ENCODE measurements at regions not wholly inside any gene's neighbourhood (a gene's known extent, or its start where the extent isn't known, plus 50 kb on each side); places are given as distances from the start of the nearest gene placed in this dataset.
A peak's percentile ranks its signal among the peaks of the same experiment; 100 is the strongest.
"Not testable (repeated sequence)": the region's sequence is repeated elsewhere in the genome, so short reads cannot be mapped to it uniquely, and the experiment has no call there.

DNA sequence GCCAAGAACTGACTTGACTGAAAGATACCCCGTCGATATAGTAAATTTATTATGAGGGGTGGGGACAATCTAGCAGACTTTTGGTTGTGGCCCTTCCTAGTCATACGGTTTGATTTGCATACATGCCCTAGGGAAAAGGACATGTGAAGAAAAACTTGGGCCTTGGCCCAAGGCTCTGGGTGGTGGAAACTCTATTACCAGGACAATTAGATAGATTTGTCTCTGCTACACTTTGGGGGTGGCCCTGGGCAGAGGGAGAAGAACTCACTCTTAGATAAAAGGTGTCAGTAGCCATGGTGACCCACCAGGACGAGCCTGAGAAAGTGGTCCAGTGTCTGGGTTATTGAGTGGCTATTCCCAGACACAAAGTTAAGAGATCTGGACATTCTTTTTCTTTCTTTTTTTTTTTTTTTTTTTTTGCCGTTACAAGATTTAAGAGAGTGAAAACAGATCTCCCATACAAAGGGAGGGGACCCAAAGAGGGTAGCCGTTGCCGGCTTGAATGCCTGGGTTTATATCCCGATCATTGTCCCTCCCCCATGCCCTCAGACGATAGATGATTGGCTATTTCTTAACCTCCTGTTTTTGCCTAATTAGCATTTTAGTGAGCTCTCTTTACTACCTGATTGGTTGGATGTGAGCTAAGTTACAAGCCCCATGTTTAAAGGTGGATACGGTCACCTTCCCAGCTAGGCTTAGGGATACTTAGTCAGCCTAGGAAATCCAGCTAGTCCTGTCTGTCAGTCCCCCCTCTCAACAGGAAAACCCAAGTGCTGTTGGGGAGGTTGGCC is 96.4 kb upstream of the SMAD3 start:
- no peak for DNase-seq

DNA sequence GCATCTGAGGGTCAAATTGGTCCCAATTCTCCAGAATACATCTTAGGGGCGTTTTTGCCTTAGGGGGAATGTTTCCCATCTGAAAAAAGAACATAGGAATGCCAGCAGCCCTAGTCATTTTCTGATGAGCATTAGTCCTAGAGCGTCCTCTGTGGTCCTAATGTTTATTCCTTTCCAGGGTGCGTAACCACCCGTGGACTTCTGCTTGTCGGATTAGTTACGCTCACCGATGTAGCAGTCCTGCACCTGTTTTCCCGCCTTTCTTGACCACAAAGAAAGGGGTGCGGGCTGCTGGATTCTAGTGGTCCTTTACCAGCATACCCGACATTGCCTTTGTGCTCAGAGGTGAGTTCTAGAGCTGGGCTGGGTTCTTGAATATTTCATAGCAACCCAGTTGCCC is 91.3 kb upstream of the SMAD3 start:
- DNase-seq, result not testable (repeated sequence)

DNA sequence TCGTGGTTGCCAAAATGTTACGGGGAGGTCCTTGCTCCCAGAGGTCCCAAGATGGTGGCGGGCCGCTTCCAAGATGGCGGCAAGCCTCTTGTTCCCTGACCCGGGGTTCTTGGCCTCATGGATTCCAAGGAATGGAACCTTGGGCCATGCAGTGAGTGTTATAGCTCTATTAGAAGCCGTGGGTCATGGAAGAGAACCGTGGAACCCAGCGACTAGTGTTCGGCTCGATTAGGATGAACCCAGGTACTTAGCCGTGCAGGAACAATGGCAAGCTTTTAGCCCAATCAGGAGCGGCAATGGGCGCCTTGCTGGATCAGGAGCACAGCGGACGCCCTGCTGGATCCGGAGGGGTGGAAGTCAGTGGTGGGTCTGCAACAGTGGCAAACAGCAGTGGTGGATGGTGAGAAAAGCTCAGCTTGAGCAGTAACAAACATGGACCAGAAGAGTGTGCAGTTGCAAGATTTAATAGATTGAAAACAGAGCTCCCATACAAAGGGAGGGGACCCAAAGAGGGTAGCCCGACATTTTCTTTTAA is 89.2 kb upstream of the SMAD3 start:
- not testable (repeated sequence) for DNase-seq

DNA sequence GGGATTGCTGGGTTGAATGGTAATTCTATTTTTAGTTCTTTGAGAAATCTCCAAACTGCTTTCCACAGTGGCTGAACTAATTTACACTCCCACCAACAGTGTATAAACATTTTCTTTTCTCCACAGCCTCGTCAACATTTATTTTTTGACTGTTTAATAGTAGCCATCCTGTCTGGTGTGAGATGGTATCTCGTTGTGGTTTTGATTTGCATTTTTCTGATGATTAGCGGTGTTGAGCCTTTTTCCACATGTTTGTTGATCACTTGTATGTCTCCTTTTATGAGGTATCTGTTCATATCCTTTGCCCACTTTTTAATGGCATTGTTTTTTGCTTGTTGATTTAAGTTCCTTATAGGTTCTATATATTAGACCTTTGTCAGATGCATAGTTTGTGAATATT is 85.1 kb upstream of the SMAD3 start:
- DNase-seq, result not testable (repeated sequence)

DNA sequence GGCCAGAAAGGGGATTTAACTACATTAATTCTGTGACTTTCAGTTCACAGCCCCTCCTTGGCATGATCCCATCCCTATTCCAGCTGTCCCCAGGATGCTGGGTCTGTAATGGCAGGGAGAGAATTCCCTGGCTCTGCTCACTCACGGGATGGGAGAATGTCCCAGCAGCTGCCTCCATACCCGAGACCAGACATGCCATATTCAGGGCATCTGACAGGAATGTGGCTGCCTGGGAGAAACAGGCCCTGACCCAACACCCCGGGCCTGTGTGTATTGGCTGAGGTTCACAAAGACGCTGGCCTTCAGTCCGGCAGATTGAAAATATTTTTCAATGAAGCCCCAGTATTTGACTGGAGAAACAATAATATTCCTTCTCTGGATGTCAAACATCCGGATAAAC is 83.6 kb upstream of the SMAD3 start:
- no peak for DNase-seq

DNA sequence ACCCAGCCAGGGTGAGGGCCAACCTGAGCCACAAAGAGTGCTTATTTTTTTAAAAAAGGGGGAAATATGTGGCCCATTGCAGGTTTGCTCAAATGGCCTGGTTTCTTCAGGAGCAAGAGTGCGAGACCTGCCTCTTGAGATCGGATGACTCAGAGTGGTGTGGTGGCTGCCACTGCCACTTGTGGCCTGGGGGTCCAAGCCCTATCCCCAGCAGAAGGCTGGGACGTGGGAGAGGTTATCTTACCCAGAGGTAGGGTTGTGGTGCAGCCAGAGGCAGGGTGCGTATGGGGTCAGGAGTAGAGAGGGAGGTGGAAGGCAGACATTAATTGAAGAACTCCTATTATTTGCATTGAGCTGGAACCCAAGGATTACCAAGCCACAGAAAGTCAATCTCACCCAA is 83.2 kb upstream of the SMAD3 start:
- DNase-seq, result no peak

DNA sequence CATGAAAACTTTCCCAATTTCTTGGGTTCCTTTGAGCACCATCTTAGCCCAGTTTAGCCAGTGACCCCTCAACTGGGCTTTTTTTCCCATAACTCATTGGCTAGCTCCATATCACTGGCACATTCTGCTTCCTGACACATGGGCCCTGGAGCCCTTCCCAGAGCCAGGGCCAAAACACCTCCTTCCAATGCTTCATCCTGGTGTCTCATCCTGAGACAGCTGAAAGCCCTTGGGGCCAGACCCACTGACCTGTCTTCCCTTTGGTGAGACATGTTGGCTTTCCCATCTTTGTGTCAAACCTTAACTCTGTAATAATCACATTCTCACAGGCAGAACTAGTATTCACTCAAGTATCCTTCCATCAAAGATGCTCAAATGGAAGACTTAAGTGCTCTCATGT is 82.6 kb upstream of the SMAD3 start:
- DNase-seq, result no peak

DNA sequence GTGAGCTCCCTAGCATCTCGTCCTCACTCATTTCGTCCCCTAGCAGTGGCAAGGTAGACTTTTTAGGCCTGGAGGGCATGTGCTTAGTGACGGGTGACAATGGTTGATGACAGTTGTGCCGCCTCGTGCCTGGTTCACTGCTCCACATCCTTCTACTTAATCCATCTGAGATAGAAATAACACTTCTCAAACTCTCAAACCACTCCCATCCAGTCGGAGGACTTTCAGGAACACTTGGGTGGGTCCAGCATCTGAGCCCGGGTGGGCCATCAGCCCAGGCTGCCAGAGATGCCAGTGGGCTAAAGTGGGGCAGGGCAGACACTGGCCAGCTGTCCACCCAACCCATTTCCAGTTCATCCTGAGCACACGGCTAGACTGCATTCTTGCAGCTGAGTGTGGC is 79.7 kb upstream of the SMAD3 start:
- no peak for DNase-seq

DNA sequence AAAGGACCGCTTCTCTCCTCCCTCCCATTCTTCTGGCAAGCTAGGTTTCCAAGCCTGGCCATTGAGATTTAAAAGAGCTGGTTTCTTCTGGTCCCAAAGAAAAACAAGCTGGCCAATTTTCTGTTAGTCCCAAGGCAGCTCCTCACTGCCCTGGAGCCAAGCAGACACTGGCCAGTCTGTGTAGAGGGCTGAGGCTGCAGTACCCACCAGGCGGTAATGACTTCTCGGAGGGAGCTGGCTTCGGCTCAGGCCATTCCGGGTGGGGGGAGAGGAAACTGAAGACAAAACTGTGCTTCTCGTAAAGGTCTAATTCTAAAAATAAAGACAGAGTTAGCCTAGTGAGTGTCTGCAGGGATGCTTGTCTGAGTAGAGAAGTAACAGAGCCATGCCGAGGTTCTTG is 78.5 kb upstream of the SMAD3 start:
- DNase-seq, result no peak

DNA sequence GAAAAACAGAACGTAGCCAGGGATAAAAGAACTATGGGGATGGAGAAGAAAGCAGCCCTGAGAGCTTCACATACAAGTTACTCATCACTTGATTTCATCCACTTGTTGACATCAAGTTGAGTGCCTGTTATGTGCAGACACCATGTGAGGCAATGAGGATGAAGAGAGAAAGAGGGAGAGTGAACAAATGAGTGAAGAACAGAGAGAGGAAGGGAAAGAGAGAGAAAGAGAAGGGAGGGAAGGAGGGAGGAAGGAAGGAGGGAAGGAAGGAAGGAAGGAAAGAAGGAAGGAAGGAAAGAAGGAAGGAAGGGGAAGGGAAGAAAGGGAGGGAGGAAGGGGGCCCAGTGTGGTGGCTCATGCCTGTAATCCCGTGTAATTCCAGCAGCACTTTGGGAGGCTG is 72.3 kb upstream of the SMAD3 start:
- no peak for DNase-seq

DNA sequence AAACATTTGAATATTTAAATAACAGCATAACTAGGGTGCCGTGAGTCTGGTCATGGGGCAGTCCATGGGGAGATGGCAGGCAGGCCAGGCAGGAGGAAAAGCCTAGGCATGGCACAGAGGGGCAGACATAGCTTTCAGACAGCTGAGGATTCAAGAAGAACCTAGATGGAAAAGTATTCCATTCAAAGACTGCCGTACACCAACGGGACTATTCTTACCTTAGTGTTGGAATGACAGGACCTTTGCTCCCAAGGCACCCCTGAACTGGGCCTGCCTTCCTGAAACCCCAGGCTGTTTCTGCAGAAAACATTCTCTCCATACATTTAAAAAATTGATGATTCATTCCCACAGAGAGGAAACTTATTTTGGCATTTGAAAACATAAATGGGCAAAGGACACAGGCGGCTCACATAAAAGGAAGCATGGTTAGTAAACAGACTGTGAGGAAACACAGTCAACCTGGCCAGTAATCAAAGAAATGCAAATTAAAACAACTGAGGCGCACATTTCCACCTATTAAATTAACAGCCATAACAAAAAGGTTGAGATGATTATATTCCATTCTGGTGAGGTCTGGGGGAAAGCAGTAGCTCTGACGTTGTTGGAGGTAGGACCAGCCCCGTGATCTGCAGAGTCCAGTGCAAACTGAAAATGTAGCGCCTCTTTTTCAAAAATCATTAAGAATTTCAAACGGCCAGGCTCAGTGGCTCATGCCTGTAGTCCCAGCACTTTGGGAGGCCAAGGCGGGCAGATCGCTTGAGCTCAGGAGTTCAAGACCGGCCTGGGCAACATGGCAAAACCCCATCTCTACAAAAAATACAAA is 71.3 kb upstream of the SMAD3 start:
- DNase-seq, result no peak

DNA sequence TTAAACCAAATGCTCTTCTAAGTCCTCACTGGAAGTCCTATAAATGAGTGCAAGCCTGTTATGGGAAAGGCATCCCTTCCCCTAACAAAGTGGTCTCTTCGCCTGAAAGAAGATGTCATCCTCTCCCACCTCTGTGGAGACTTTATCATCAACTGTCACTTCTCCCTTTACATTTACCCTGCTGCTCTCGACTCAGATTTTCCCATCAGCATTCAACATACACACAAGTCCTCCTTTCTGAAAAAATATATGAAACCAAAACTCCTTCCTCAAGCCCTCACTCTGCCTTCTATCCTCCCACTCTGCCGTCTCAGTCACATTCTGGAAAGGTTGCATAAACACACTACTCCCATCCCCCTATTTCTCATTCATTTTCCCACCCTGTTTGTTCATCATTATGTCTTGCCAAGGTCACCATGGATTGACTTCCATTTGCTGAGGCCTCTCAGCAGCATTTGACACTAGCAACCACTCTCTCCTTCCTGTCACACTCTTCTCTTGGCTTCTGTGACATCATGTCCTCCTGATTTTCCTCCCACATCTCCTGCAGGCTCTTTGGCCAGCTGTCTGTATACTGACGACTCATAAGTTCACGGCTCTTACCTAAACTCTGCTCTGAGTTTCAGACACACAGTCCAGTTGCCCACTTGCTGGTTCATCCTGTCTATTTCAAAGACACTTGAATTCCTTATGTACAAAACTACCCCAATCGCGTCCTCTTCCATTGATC is 70.3 kb upstream of the SMAD3 start:
- DNase-seq, result peak; percentile 72

DNA sequence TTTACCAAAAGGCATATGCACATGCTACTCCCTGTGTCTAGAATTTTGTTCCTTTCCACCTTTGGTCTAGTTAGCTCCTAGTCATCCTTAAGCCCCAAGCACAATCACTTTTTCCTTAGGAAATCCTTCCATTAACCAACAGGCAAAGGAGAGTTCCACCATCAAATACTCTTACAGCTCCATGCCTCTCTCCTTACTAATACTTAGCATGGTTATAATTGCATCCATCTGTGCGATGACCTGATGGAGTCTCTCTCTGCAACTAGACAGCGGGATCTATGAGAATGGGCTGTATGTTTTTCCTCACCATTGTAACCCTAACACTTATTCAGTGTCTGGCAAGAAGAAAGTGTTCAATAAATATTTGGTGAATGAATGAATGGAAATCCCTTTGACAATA is 69.3 kb upstream of the SMAD3 start:
- DNase-seq, result peak; percentile 37

DNA sequence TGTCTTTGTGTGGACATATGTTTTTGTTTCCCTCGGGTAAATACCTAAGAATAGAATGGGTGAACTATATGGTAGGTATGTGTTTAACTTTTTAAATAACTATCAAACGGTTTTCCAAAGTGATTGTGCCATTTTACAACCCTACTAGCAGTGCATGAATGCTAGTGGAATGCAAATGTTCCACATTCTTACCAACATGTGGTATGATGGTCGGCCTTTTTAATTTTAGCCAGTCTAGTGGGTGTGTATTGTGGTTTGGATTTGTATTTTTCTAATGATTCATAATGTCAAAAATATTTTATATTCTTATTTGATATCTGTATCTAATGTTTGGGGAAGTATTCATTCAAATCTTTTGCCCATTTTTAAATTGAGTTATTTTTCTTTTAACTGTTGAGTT is 68.2 kb upstream of the SMAD3 start:
- peak; percentile 91 for DNase-seq

DNA sequence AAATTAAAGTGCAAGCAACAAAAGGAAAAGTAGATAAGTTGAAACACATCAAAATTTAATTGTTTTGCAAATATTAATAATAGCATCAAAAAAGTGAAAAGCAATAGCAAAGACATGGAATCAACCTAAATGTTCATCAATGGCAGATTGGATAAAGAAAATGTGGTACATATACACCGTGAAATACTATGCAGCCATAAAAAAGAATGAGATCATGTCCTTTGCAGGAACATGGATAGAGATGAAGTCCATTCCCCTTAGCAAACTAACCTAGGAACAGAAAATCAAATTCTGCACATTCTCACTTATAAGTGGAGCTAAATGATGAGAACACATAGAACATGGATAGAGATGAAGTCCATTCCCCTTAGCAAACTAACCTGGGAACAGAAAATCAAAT is 67.2 kb upstream of the SMAD3 start:
- not testable (repeated sequence) for DNase-seq

DNA sequence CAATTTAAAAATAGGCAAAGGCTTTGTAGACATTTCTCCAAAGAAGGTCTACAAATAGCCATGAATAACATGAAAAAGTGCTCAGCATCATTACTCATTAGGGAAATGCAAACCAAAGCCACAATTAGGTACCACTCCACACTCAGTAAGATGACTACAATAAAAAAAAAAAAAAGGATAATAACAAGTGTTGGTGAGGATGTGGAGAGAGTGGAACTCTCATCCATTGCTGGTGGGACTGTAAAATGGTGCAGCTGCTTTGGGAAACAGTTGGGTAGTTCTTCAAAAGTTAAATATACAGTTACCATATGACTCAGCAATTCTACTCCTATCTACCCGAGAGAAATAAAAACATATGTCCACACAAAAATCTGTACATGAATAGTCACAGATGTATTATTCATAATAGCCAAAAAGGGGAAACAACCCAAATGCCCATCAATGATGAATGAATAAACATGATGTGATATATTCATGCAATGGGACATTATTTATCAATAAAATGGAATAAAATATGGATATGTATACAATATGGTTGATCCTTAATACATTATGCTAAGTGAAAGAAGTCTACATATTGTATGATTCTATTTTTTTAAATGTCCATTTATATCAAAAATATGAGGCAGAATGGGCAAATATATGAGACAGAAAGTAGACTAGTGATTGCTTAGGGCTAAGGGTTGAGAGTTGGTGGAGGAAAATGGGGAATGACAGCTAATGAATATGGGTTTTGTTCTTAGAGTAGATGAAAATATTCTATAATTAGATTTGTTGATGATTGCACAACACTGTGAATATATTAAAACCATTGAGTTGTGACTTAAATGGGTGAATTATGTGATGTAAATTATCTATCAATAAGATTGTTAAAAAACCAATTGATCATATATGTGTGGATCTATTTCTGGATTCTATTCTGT is 66.1 kb upstream of the SMAD3 start:
- no peak for DNase-seq

DNA sequence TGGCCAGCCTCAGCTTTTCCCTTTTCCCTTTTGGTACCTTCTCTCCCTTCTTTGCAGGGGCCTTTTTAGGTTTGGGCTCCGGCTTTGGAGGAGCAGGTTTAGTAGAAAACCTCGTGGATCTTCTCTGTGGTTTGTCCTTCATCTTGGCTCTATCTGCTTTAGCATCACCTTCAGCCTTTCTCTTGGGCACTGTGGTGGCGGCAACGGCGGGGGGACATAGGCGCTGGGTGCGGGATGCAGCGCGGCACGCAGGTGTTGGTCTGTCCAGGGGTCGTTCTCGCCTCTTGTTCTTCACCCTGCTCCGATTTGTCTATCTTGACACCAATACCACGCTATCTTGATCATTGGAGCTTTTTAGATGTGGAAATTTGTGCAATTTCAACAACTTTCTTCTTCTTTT is 64.5 kb upstream of the SMAD3 start:
- DNase-seq, result no peak

DNA sequence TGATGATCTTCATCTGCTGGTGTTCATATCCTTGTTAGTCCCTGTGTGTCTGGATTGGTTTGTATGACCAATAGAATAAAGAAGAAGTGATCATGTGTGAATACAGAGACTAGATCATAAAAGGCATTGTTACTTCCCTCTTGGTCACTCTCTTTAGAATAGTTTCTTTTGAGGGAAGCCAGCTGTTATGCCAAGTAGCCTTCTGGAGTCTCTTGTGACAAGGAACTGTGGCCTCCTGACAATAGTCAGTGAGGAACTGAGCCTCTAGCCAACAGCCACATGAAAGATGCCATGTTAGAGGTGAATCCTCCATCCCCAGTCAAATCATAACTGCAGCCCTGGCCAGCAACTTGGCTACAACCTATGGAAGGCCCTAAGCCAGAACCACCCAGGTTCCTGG is 63.0 kb upstream of the SMAD3 start:
- DNase-seq, result no peak

DNA sequence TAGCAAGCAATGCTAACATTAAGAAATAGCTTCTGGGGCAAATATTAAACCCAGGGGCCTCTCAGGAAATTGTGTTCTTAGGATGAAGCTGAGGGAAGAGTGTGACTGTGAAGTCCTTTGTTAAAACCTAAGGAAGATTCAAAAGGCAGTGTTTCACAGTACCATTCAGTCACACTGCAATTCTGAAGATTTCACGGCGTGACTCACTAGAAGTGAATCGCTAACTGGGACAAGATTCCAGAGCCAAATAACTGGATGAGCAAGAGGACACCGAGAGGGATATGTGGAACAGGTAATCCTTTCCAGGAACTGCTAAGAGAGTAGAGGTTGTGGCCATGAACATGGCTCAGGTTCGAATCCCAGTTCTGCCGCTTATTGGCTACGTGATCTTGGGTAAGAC is 61.8 kb upstream of the SMAD3 start:
- peak; percentile 60 for DNase-seq

DNA sequence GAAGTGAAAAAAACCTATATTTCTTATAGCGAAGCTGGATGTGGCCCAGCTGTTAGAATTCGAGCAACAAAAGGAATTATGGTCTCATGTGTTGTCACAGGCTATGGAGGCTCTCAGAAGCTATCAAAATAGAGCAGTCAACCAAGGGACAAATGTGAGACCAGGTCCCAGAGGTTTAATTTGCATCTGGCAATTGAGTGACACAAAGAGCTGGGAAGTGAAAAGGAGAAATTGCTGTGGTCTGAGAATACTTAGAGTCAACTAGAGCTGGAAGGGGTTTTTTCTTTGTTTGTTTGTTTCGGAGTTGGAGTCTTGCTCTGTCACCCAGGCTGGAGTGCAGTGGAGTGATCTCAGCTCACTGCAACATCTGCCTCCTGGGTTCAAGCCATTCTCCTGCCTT is 61.3 kb upstream of the SMAD3 start:
- no peak for DNase-seq

DNA sequence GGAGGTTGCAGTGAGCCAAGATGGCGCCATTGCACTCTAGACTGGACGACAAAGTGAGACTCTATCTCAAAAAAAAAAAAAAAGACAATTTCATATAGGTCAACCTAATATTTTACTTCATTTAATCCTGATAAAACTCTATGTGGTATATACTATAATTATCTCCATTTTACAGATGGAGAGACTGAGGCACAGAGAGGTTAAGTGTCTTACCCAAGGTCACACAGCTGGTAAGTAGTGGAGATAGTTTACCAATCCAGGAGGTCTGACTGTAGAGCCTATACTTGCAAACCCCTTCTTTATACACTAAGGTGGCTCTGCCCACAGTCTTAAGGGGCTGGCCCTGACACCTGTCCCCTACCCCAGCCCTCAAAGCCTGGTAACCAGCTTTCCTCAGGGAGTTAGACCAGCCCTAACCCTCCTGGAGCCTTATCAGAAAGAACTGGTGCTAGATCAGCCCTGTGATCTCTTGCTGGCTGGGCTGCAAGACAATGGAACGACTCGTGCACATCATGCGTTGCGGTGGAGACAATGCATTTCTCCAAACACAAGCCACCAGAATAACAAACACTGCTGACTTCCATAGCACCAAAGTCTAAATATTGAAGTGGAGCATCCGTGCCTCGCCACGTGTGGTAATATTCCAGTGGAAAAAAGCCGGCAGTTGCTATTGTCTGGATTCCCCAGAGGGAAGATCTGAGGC is 60.0 kb upstream of the SMAD3 start:
- no peak for DNase-seq
